ENCODE measurements at regions not wholly inside any gene's neighbourhood (a gene's known extent, or its start where the extent isn't known, plus 50 kb on each side); places are given as distances from the start of the nearest gene placed in this dataset.

DNA sequence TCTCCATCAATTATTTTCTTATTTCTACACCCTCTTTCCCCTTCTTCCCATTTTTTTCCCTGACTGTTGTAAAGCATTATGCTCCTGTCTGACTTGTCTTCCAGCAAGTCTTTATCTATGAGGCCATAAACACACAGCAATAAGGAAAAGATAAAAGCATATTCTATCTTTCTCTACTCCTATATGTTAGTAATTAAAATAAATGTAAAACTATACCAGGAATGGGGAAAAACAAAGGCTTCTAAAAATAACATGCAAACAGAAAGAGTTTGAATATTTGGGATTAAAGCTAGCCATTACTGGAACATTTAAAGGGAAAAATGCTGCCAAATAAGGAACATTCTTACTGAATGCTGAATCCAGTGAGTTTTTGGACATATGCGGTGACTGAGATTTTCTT is 471.7 kb upstream of the HS3ST1 start:
- ATAC-seq: no peak
- no peak for DNase-seq (ENCODE audit: low spot score)

DNA sequence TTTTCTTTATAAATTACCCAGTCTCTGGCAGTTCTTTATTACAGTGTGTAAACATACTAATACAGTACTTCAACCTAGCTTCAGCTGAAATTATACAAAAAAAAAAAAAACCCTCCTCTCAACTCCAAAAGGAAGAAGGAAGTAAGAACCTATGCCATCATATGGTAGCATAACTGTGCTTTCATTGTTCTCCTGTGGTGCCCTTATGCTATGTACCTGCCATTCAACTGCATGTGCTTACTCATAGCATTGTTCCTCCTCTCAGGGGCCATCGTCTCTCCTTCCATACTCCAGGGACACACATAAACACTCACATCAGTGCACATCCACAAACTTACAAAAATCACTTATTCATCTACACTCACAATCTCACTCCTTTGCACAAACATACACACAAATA is 470.1 kb upstream of the HS3ST1 start:
- DNase-seq (ENCODE audit: low spot score): no peak
- no peak for ATAC-seq

GRCh38 chr4:11895766-11896165 is 467.1 kb upstream of the HS3ST1 start:
- no peak for ATAC-seq

GRCh38 chr4:11894977-11895376 is 466.3 kb upstream of the HS3ST1 start:
- ATAC-seq (no peak), DNase-seq (ENCODE audit: low spot score) (no peak)

More at GRCh38 chr4:11895766-11896165, 467.1 kb upstream of the HS3ST1 start:
- no peak for DNase-seq (ENCODE audit: low spot score)

DNA sequence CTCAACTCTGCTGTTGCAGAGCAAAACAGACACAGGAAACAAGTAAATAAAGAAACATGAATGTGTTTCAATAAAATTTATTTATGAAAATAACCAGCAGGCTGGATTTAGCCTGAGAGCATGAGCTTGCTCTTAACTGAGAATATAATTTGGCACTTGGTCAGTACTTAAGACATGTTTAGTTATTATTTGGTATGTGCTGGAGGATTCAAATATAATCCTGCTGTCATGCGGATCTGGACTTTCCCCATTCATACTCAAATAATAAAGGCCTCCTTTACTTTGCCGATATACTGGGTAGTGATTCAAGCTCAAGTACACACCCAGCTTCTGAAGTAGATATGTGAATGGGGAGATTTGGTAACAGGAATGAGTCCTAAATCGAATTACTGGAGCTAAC is 465.5 kb upstream of the HS3ST1 start:
- DNase-seq (ENCODE audit: low spot score) (no peak), ATAC-seq (no peak)

DNA sequence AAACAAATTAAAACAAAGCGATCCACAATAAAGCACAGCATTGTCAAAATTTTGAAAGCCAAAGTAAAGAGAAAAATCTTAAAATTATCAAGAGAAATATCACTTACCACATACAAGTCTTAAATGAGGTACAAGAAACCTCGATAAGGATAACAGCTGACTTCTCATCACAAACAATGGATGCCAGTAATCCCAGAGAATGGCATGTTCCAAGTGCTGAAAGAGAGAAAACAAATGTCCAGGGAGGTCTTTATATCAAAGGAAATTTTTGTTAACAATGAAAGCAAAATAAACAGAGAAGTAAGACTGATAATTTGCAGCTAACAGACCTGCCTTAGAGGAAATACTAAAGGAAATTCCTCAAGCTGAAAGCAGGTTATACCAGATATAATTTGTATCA is 460.4 kb upstream of the HS3ST1 start:
- ATAC-seq (no peak), DNase-seq (ENCODE audit: low spot score) (no peak)

DNA sequence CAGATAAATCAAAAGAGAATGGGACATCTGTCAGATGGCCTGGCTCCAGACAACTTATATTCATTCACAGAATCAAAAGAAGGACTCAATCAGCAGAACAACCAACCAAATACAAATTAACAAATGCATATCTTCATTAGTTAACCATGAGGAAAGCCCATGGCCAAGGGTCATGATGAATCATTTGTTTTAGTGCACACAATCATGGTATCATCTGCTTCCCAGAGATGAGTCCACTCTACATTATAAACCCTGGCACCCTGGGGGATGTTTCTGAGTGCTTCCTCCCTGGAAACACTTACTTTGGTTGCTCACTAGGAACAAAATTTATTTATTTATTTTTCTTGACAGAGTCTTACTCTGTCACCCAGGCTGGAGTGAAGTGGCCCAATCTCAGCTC is 453.3 kb upstream of the HS3ST1 start:
- no peak for DNase-seq (ENCODE audit: low spot score)
- no peak for ATAC-seq

- ATAC-seq: no peak
- DNase-seq (ENCODE audit: low spot score): no peak
Observed at GRCh38 chr4:11881364-11881763, 452.7 kb upstream of the HS3ST1 start.

GRCh38 chr4:11878241-11878640 is 449.5 kb upstream of the HS3ST1 start:
- no peak for ATAC-seq

GRCh38 chr4:11876104-11876503 is 447.4 kb upstream of the HS3ST1 start:
- ATAC-seq (no peak), DNase-seq (ENCODE audit: low spot score) (no peak)

More at GRCh38 chr4:11878241-11878640, 449.5 kb upstream of the HS3ST1 start:
- no peak for DNase-seq (ENCODE audit: low spot score)

GRCh38 chr4:11869191-11869870 is 440.6 kb upstream of the HS3ST1 start:
- DNase-seq (ENCODE audit: low spot score): no peak
- ATAC-seq: no peak

DNA sequence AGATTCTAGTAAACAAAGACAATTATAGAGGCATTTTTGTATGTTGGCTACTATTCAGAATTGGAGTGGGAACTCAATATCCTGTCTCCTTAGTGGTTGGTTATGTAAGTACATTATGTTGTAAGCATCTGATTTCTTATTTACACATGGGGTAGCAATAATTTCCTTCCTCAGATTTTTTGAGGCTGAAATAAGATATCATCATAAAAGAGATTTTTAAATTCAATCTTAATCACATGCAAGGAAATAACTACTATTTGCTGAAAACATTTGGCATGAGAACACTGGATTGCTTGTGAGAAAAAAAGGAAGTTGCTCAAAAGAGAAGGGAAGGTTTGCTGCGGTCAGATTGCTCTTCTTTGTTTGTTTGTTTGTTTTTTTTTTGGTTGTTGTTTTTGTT is 437.7 kb upstream of the HS3ST1 start:
- no peak for DNase-seq (ENCODE audit: low spot score)
- ATAC-seq: no peak

GRCh38 chr4:11860996-11861395 is 432.3 kb upstream of the HS3ST1 start:
- no peak for ATAC-seq

GRCh38 chr4:11857881-11858280 is 429.2 kb upstream of the HS3ST1 start:
- no peak for ATAC-seq
- no peak for DNase-seq (ENCODE audit: low spot score)

More at GRCh38 chr4:11860996-11861395, 432.3 kb upstream of the HS3ST1 start:
- DNase-seq (ENCODE audit: low spot score): no peak

DNA sequence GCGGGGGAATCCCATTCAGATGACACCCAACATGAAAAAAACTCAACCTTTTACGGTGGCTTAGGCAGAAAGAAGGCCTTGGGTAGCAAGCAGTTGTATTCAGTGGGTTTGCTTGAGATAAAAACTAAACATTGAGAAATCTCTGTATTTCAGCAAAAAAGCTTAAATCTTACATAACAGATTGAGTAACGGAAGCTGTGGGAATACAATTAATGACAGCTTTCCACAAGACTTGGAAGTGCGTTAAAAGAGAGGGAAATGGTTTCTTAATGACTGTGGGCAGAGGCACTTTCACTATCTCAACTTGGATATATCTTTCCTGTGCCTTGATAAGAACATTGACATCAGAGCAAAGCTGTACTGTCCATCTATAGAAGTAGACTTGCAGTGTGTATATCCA is 418.5 kb upstream of the HS3ST1 start:
- DNase-seq (ENCODE audit: low spot score): no peak
- ATAC-seq: no peak

DNA sequence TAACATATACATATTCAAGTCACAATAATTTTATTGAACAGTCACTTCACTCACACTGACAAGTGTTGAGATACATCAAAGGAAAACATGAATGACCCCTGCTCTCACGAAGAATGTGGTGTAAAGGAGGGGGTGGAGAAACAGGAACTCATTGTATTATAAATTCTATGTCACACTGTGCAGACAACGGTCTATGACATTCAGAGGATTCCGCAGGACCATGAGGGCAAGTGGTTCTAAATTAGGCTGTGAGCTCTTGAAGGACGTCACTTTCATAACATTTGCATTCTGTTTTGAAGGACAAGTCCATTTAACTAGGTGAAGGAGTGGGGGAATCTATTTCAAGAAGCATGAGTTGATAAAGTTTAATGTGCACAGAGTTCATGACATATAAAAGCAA is 415.2 kb upstream of the HS3ST1 start:
- DNase-seq (ENCODE audit: low spot score): no peak
- ATAC-seq: no peak

GRCh38 chr4:11843340-11843739 is 414.6 kb upstream of the HS3ST1 start:
- DNase-seq (ENCODE audit: low spot score) (no peak), ATAC-seq (no peak)

GRCh38 chr4:11842620-11843263 is 414.0 kb upstream of the HS3ST1 start:
- ATAC-seq: no peak
- DNase-seq (ENCODE audit: low spot score): no peak

DNA sequence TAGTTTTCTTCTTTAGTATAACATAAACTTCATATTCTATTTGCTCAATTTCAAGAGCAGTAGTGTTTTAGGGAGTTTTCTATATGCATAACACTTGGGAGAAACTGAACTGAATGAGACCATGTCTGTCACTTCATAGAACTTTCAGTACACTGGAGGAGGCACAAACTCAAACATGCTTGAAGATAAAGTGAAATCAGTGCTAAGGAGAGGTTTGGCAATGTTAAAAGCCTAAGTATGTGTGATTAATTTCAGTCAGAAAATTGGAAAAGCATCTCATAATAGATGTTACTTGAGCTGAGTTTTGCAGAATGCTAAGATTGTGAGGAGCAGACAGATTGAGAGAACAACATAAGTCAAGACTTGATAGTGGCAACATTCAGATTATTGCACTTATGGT is 411.2 kb upstream of the HS3ST1 start:
- ATAC-seq (no peak), DNase-seq (ENCODE audit: low spot score) (no peak)

DNA sequence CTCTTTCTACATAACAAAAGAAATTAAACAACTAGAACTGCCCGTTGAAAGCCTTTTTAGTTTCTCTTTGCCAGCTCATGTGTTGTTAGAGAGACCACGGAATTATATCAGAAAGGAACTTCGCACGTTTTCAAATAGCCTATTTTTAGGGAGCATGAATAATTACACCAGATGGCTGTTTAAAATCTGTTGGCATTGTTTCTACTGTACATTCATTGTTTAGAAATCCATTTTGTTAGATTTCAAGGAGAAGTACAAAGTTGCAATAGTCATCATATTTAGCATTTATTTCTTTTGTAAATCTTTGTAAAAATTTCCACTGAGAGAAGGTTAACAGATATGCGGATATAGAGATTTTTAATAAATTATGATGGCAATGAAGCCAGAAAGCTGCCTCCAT is 403.0 kb upstream of the HS3ST1 start:
- DNase-seq (ENCODE audit: low spot score) (no peak), ATAC-seq (no peak)

- ATAC-seq: no peak
- no peak for DNase-seq (ENCODE audit: low spot score)
Observed at GRCh38 chr4:11824566-11824965, 395.9 kb upstream of the HS3ST1 start.

DNA sequence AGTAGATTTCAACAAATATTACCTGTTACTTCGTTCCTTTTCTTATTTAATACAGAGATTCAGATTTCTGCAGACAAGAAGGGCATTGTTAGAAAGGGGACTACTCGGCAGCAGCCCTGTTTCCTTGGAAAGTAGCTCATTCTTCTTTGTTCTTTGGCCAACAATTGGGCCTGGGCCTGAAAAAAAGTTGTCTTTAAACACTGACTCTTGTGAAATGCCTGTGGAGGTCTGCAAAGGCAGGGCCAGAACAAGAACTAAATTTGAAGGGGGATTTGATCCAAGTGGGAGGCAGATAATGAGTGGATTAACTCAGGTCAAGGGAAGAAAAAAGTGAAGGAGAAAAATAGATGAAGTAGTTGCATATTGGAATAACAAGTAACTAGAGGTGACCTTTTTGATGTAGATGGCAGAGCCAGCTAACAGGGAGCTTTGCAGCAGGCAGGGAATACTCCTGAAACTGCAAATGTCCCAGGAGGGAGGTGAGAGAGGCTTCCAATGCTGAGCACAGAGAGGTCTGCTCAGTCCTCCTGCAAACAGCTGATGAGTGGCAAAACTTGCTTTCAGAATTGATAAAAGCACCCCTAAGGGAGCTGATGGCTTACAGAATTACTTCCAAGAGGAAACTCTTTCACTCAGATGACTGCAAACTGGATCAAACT is 393.2 kb upstream of the HS3ST1 start:
- ATAC-seq: no peak

More for the DNA sequence above, 393.2 kb upstream of the HS3ST1 start:
- no peak for DNase-seq (ENCODE audit: low spot score)
